Retinal pigment epithelial cell (primary cell): ENCODE measurements at regions not wholly inside any gene's neighbourhood (a gene's known extent, or its start where the extent isn't known, plus 50 kb on each side); places are given as distances from the start of the nearest gene placed in this dataset.

Source experiments
- DNase-seq: peaks from one replicate; pipeline ENCODE4 v3.0.0-alpha.2; 2010; ENCODE audit warnings: low read depth
- H3K4me3 ChIP-seq: 2 replicates; pipeline ENCODE4 v1.5.1; 2011; ENCODE audit warnings: mild to moderate bottlenecking, low read length, control low read depth, moderate library complexity
- CTCF ChIP-seq: conservative IDR thresholded peaks from 2 replicates; pipeline ENCODE4 v1.5.1; 2011; ENCODE audit warnings: low read depth, low read length, control low read depth, inconsistent platforms

GRCh38 chr4:175871774-175872405 is 59.8 kb upstream of the GPM6A start:
- no peak overlapping the region for H3K4me3 ChIP-seq
- peak; percentile 24 for DNase-seq
- TF ChIP-seq CTCF: no peak

- H3K4me3 ChIP-seq: no peak overlapping the region
- DNase-seq: no peak
- TF ChIP-seq CTCF: no peak
These were observed 61.6 kb upstream of the GPM6A start for GRCh38 chr4:175873707-175874106.

GRCh38 chr4:175874306-175874705 is 62.2 kb upstream of the GPM6A start:
- TF ChIP-seq CTCF: no peak
- no peak for DNase-seq
- H3K4me3 ChIP-seq: no peak overlapping the region

- no peak for DNase-seq
- no peak overlapping the region for H3K4me3 ChIP-seq
- no peak for TF ChIP-seq CTCF
These were observed 64.1 kb upstream of the GPM6A start for GRCh38 chr4:175875993-175876771.

GRCh38 chr4:175882891-175883290 is 70.8 kb upstream of the GPM6A start:
- DNase-seq: no peak
- no peak overlapping the region for H3K4me3 ChIP-seq
- TF ChIP-seq CTCF: no peak

- no peak for DNase-seq
- no peak overlapping the region for H3K4me3 ChIP-seq
- TF ChIP-seq CTCF: no peak
These were observed 72.0 kb upstream of the GPM6A start for GRCh38 chr4:175884048-175884447.

- DNase-seq: no peak
- H3K4me3 ChIP-seq: no peak overlapping the region
- no peak for TF ChIP-seq CTCF
These were observed 79.2 kb upstream of the GPM6A start for GRCh38 chr4:175891231-175891630.
